ENCODE measurements at regions not wholly inside any gene's neighbourhood (a gene's known extent, or its start where the extent isn't known, plus 50 kb on each side); places are given as distances from the start of the nearest gene placed in this dataset.

GRCh38 chr9:13967438-13967837, 346.5 kb downstream of the NFIB start:
- TF ChIP-seq, protein P1, sequence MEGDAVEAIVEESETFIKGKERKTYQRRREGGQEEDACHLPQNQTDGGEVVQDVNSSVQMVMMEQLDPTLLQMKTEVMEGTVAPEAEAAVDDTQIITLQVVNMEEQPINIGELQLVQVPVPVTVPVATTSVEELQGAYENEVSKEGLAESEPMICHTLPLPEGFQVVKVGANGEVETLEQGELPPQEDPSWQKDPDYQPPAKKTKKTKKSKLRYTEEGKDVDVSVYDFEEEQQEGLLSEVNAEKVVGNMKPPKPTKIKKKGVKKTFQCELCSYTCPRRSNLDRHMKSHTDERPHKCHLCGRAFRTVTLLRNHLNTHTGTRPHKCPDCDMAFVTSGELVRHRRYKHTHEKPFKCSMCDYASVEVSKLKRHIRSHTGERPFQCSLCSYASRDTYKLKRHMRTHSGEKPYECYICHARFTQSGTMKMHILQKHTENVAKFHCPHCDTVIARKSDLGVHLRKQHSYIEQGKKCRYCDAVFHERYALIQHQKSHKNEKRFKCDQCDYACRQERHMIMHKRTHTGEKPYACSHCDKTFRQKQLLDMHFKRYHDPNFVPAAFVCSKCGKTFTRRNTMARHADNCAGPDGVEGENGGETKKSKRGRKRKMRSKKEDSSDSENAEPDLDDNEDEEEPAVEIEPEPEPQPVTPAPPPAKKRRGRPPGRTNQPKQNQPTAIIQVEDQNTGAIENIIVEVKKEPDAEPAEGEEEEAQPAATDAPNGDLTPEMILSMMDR (IDR thresholded peaks at IDR 0.05; ENCODE audit: insufficient read depth, low read depth, low read length, missing control alignments): no peak
- no peak overlapping the region for H3K4me3 ChIP-seq (ENCODE audit: low read depth, low read length)
- no peak for DNase-seq (ENCODE audit: low read depth)

DNA sequence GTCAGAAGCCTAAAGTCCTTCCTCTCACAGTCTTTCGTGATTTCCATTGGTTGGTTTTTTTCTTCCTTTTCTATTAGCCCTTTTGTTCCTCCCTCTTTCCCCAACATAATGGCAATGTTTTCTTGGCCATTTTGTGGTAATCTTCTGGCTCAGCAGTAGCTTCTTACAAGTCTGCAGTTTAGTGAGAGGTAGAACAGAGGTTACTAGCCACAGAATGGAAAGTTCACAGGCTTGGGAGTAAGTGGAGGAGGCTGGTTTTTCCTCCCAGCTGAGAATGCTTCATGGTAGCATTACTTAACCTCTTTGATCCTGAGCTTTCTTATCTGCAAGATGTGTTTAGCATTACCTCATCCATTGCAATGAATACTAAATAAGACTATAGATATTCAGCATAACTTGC, 346.9 kb downstream of the NFIB start:
- TF ChIP-seq, protein P1 (IDR thresholded peaks at IDR 0.05; ENCODE audit: insufficient read depth, low read depth, low read length, missing control alignments): no peak
- no peak overlapping the region for H3K4me3 ChIP-seq (ENCODE audit: low read depth, low read length)
- DNase-seq (ENCODE audit: low read depth): no peak

DNA sequence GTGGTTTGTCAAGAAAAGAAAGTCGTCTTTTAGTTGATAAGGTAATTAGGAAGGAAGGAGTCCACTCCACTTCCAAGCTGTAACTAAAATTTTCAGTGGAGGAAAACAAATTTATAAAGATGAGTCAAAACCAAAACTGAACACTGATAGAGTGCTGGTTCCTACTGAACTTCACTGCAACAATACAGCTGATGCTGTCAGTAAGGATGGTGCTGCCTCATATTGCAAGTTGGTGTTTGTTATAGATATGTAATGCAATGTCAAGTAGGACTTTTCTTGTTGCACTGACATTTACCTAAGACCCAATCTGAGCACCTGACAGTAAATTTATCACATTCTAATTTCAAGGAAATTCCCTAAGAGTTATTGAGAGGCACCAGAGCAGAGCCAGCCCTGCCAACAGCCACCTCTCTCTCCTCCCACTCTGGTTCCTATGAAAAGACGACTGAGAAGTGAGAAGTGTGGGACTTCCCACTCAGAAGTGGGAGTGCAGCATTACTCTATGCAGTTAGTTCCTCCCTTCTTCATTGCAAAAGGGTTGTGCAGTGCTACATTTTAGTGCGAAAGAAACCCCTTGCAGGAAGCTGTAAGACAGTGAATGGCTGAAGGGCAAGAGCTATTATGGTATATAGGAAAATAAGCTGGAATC, 350.8 kb downstream of the NFIB start:
- no peak overlapping the region for H3K4me3 ChIP-seq (ENCODE audit: low read depth, low read length)
- TF ChIP-seq, protein P1 (IDR thresholded peaks at IDR 0.05; ENCODE audit: insufficient read depth, low read depth, low read length, missing control alignments): no peak
- no peak for DNase-seq (ENCODE audit: low read depth)

DNA sequence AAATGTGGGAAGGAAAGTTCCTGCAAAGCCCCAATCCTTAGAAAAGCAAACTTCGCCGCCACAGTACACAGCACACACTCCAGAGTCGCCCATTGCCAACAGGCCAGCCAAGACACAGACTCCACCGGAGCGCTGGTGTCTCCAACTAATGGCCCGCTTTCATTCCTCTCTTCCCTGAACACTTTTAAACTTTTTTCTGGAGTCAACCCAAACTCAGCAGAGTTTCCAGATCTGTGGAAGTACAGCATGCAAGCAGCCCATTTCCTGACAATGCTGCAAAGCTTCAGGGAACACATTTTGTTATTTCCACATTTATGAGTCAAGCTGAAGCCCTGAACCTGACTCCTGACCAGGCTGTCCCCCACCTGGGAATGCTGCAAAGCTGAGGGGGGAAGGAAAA, 351.9 kb downstream of the NFIB start:
- TF ChIP-seq, protein P1 (IDR thresholded peaks at IDR 0.05; ENCODE audit: insufficient read depth, low read depth, low read length, missing control alignments): no peak
- H3K4me3 ChIP-seq (ENCODE audit: low read depth, low read length): no peak overlapping the region
- no peak for DNase-seq (ENCODE audit: low read depth)

- TF ChIP-seq, protein P1 (IDR thresholded peaks at IDR 0.05; ENCODE audit: insufficient read depth, low read depth, low read length, missing control alignments): no peak
- DNase-seq (ENCODE audit: low read depth): no peak
- no peak overlapping the region for H3K4me3 ChIP-seq (ENCODE audit: low read depth, low read length)
These were observed 353.8 kb downstream of the NFIB start for GRCh38 chr9:13960011-13960765.

- no peak overlapping the region for H3K4me3 ChIP-seq (ENCODE audit: low read depth, low read length)
- TF ChIP-seq, protein P1 (IDR thresholded peaks at IDR 0.05; ENCODE audit: insufficient read depth, low read depth, low read length, missing control alignments): no peak
- no peak for DNase-seq (ENCODE audit: low read depth)
These were observed 355.3 kb downstream of the NFIB start for GRCh38 chr9:13958672-13959071.
